ENCODE measurements at regions not wholly inside any gene's neighbourhood (a gene's known extent, or its start where the extent isn't known, plus 50 kb on each side); places are given as distances from the start of the nearest gene placed in this dataset.

DNA sequence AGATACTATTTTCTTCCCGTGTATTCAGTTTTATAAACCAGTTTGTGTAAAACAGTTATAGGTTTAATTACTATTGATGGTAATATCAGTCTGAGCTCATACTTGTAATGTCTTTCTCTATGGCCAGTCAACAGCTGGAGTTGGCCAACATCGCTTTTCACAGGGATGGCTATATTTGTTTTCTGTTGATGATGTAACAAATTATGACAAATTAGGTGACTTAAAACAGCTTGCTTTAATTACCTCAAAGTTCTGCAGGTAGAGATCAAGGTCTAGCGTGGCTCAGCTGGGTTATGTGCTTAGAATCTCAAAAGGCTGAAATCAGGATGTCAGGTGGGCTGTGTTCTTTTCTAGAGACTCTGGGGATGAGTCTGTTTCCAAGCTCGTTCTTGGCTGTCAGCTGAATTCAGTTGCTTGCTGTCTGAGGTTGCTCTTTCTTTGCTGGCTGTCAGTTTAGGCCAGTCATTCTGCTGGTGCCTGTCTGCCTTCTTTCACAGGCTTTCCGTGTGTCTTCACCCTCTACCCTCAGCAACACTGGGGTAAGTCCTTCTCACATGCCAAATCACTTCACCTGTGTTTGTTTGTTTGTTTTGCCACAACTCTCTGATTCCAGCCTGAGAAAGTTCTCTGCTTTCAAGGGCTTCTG, 370.2 kb upstream of the E2F7 start:
- DNase-seq (ENCODE audit: low read depth, low spot score) (no peak), FAIRE-seq (no peak)
- no peak overlapping the region for H3K4me2 ChIP-seq (ENCODE audit: insufficient read depth, low read length)
- no peak overlapping the region for H3K4me3 ChIP-seq (replicated peaks in 1 of 3; ENCODE audit: insufficient read depth in 1 of 3, low read depth in 1 of 3, low read length in 3 of 3)
- dilution Hi-C loops (cut with MboI; ENCODE audit: extremely low pct_ligation_motif_present, low sequenced_read_pairs) (no loop called here), intact Hi-C loops (cut with micrococcal nuclease) (no loop called here)
- H3K9me3 ChIP-seq (replicated peaks; ENCODE audit: control insufficient read depth, insufficient read depth, low read length): no peaks in the 10 kb centered on the region
- H2AFZ ChIP-seq (ENCODE audit: low read depth, low read length): no peak overlapping the region
- H3K27me3 ChIP-seq (ENCODE audit: control insufficient read depth in 2 of 2, insufficient read depth in 2 of 2, low read length in 2 of 2): peaks cover 0 to 2% of the 10 kb centered on the region in 2 experiments
- ChIA-PET CTCF (no interaction called here), POLR2A (no interaction called here)
- no peaks in the 10 kb centered on the region for H4K20me1 ChIP-seq (replicated peaks; ENCODE audit: control insufficient read depth, extremely low read depth, insufficient read depth, low read length)
- no peaks in the 10 kb centered on the region for H3K36me3 ChIP-seq (ENCODE audit: control insufficient read depth in 2 of 2, extremely low read depth in 1 of 2, insufficient read depth in 2 of 2, low read length in 2 of 2)
- H3K4me1 ChIP-seq (ENCODE audit: control insufficient read depth, extremely low read depth, insufficient read depth, low read length): no peaks in the 10 kb centered on the region
- TF ChIP-seq EZH2 (IDR thresholded peaks at IDR 0.05; ENCODE audit: borderline replicate concordance, low read depth, low read length, severe bottlenecking): no peak
- TF ChIP-seq MYC (IDR thresholded peaks at IDR 0.05; ENCODE audit: low read depth, low read length): no peak
- no peak for TF ChIP-seq GATA2 (IDR thresholded peaks at IDR 0.05; ENCODE audit: insufficient read depth, insufficient read length, low read depth, low read length)
- no peak for TF ChIP-seq POLR2A (IDR thresholded peaks at IDR 0.05; ENCODE audit: low read depth, low read length)
- TF ChIP-seq POLR2AphosphoS5 (IDR thresholded peaks at IDR 0.05; ENCODE audit: insufficient read depth, low read depth, low read length): no peak
- TF ChIP-seq CTCF (IDR thresholded peaks at IDR 0.05; ENCODE audit: extremely low read depth in 1 of 2, insufficient read depth in 1 of 2, low read depth in 1 of 2, low read length in 2 of 2): no peak
- TF ChIP-seq JUN (IDR thresholded peaks at IDR 0.05; ENCODE audit: borderline replicate concordance, insufficient read depth, insufficient read length, low read depth): no peak
- TF ChIP-seq MAX (IDR thresholded peaks at IDR 0.05; ENCODE audit: insufficient read depth, insufficient read length): no peak
- TF ChIP-seq FOS (IDR thresholded peaks at IDR 0.05; ENCODE audit: borderline replicate concordance, insufficient read depth, low read length): no peak
- no peaks in the 10 kb centered on the region for H3K9me1 ChIP-seq (replicated peaks; ENCODE audit: control insufficient read depth, extremely low read depth, insufficient read depth, low read length)
- H3K27ac ChIP-seq (ENCODE audit: insufficient read depth, low read depth, low read length): no peak overlapping the region
- no TSS peak for BruUV-seq (replicated peaks)
- no peak overlapping the region for H3K9ac ChIP-seq (replicated peaks; ENCODE audit: extremely low read depth, insufficient read depth, low read length)
- H3K79me2 ChIP-seq (ENCODE audit: control insufficient read depth, insufficient read depth, low read length): no peaks in the 10 kb centered on the region

Data from endothelial cell of umbilical vein (primary cell).